Stimulated activated naive CD4-positive, alpha-beta T cell treated with Interleukin-2 at 50 U/mL for 16 hours (primary cell): ENCODE measurements at regions not wholly inside any gene's neighbourhood (a gene's known extent, or its start where the extent isn't known, plus 50 kb on each side); places are given as distances from the start of the nearest gene placed in this dataset.

Source experiments
- DNase-seq: peaks from one replicate; lab custom pipeline; 2025; lab: John Stamatoyannopoulos, UW

- no peak for DNase-seq
These were observed 495.5 kb upstream of the CFAP20DC start for GRCh38 chr3:59545374-59545773.

- DNase-seq: no peak
These were observed 492.5 kb upstream of the CFAP20DC start for GRCh38 chr3:59542276-59542675.

GRCh38 chr3:59540696-59541095, 490.9 kb upstream of the CFAP20DC start:
- DNase-seq: no peak

GRCh38 chr3:59540241-59540640, 490.4 kb upstream of the CFAP20DC start:
- DNase-seq: no peak

GRCh38 chr3:59538753-59539432, 489.1 kb upstream of the CFAP20DC start:
- DNase-seq: no peak

GRCh38 chr3:59535791-59536221, 486.0 kb upstream of the CFAP20DC start:
- no peak for DNase-seq

- no peak for DNase-seq
These were observed 482.2 kb upstream of the CFAP20DC start for GRCh38 chr3:59531994-59532393.

GRCh38 chr3:59531066-59531745, 481.4 kb upstream of the CFAP20DC start:
- no peak for DNase-seq

- DNase-seq: no peak
These were observed 478.4 kb upstream of the CFAP20DC start for GRCh38 chr3:59528251-59528650.

- DNase-seq: no peak
These were observed 477.7 kb upstream of the CFAP20DC start for GRCh38 chr3:59527493-59527892.

GRCh38 chr3:59526999-59527398, 477.2 kb upstream of the CFAP20DC start:
- DNase-seq: no peak

- no peak for DNase-seq
These were observed 472.7 kb upstream of the CFAP20DC start for GRCh38 chr3:59522550-59522949.

- DNase-seq: no peak
These were observed 469.3 kb upstream of the CFAP20DC start for GRCh38 chr3:59519094-59519493.

- DNase-seq: no peak
These were observed 468.6 kb upstream of the CFAP20DC start for GRCh38 chr3:59518283-59519055.

GRCh38 chr3:59517388-59517787, 467.6 kb upstream of the CFAP20DC start:
- no peak for DNase-seq

- DNase-seq: no peak
These were observed 466.1 kb upstream of the CFAP20DC start for GRCh38 chr3:59515966-59516365.

GRCh38 chr3:59514865-59515482, 465.1 kb upstream of the CFAP20DC start:
- no peak for DNase-seq

GRCh38 chr3:59513570-59513969, 463.7 kb upstream of the CFAP20DC start:
- no peak for DNase-seq

- DNase-seq: no peak
These were observed 462.2 kb upstream of the CFAP20DC start for GRCh38 chr3:59512066-59512465.

- DNase-seq: no peak
These were observed 460.8 kb upstream of the CFAP20DC start for GRCh38 chr3:59510576-59510975.

- DNase-seq: no peak
These were observed 458.4 kb upstream of the CFAP20DC start for GRCh38 chr3:59508273-59508672.

- no peak for DNase-seq
These were observed 456.4 kb upstream of the CFAP20DC start for GRCh38 chr3:59506191-59506590.

GRCh38 chr3:59503441-59503840, 453.6 kb upstream of the CFAP20DC start:
- no peak for DNase-seq
